Activated B cell treated with CpG ODN at 0.5 μM for 24 hours (primary cell): ENCODE measurements at regions not wholly inside any gene's neighbourhood (a gene's known extent, or its start where the extent isn't known, plus 50 kb on each side); places are given as distances from the start of the nearest gene placed in this dataset.
"Not testable (repeated sequence)": the region's sequence is repeated elsewhere in the genome, so short reads cannot be mapped to it uniquely, and the experiment has no call there.

ENCODE experiments used
- ATAC-seq: fragments of 200-7000 bp; cut with Tn5 transposase; one replicate; pipeline ENCODE4 v1.10.0; 2021; ENCODE audit warnings: low read depth, mild to moderate bottlenecking, moderate library complexity
- CTCF ChIA-PET: fragments of 350-600 bp; sonication (Branson Sonifier 250); formaldehyde crosslinking; loops from one replicate; lab custom pipeline; 2021; ENCODE audit warnings: antibody characterized with exemption; lab: Charles Lee
- POLR2A ChIA-PET: fragments of 350-600 bp; sonication (Branson Sonifier 250); formaldehyde crosslinking; loops from one replicate; lab custom pipeline; 2021; ENCODE audit warnings: antibody characterized with exemption; lab: Charles Lee
- DNase-seq: peaks from one replicate; pipeline ENCODE4 v3.0.0; 2022
- H3K27ac Mint-ChIP-seq: one replicate; pipeline ENCODE4 v1.8.0; 2020; ENCODE audit warnings: mixed read lengths
- H3K27me3 Mint-ChIP-seq: one replicate; pipeline ENCODE4 v1.8.0; 2021; ENCODE audit warnings: mixed read lengths
- H3K36me3 Mint-ChIP-seq: one replicate; pipeline ENCODE4 v1.8.0; 2021; ENCODE audit warnings: low read depth, mixed read lengths
- H3K4me1 Mint-ChIP-seq: one replicate; pipeline ENCODE4 v1.8.0; 2021; ENCODE audit warnings: mixed read lengths
- H3K4me3 Mint-ChIP-seq: one replicate; pipeline ENCODE4 v1.8.0; 2020; ENCODE audit warnings: mild to moderate bottlenecking, mixed read lengths
- H3K9me3 Mint-ChIP-seq: one replicate; pipeline ENCODE4 v1.8.0; 2020; ENCODE audit warnings: mixed read lengths
- intact Hi-C: fragments of 100-400 bp; cut with micrococcal nuclease; formaldehyde crosslinking; loops from one replicate; pipeline ENCODE4 v1.15.1; 2024
- TF ChIP-seq, protein P1 (sequence below): fragments of 200-600 bp; IDR thresholded peaks from one replicate; pipeline ENCODE4 v1.8.0; 2022; ENCODE audit warnings: antibody characterized with exemption, mild to moderate bottlenecking

- intact Hi-C loops = no loop called here
- Mint-ChIP-seq H3K36me3 (no peaks in the 10 kb centered on the region), H3K27me3 (peaks cover 13% of the 10 kb centered on the region), H3K4me1 (no peaks in the 10 kb centered on the region), H3K27ac (no peak overlapping the region), H3K4me3 (no peak overlapping the region), H3K9me3 (peaks cover 4% of the 10 kb centered on the region)
- ATAC-seq = no peak
- no peak for DNase-seq
- ChIA-PET POLR2A (no interaction called here), CTCF (no interaction called here)
- TF ChIP-seq, protein P1, sequence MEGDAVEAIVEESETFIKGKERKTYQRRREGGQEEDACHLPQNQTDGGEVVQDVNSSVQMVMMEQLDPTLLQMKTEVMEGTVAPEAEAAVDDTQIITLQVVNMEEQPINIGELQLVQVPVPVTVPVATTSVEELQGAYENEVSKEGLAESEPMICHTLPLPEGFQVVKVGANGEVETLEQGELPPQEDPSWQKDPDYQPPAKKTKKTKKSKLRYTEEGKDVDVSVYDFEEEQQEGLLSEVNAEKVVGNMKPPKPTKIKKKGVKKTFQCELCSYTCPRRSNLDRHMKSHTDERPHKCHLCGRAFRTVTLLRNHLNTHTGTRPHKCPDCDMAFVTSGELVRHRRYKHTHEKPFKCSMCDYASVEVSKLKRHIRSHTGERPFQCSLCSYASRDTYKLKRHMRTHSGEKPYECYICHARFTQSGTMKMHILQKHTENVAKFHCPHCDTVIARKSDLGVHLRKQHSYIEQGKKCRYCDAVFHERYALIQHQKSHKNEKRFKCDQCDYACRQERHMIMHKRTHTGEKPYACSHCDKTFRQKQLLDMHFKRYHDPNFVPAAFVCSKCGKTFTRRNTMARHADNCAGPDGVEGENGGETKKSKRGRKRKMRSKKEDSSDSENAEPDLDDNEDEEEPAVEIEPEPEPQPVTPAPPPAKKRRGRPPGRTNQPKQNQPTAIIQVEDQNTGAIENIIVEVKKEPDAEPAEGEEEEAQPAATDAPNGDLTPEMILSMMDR = no peak
These were observed 158.3 kb upstream of the CACNA1E start for GRCh38 chr1:181324797-181325616.

DNA sequence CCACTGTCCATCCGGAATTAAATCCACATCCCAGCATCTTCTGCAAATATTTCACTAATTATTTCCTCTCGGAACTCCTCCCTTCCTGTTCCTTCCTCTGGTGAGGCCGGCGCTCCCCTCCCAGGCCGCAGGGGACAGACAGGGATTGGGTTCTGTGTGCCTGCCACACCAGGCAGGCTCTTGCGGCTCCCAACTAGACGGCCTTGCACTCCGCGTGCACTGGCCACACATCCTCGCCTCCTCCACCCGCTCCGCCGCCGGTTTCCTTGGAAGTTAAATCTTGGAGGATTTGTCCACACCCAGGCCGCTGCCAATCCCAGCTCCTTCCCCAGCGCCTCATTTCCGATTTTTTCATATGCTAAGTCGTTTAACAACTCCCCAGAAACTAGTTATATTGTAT is 157.6 kb upstream of the CACNA1E start:
- POLR2A ChIA-PET, CTCF ChIA-PET, H3K4me1 Mint-ChIP-seq, H3K4me3 Mint-ChIP-seq, DNase-seq, ATAC-seq, intact Hi-C loops, H3K27ac Mint-ChIP-seq, H3K36me3 Mint-ChIP-seq, H3K9me3 Mint-ChIP-seq: not testable (repeated sequence)
- peaks cover 10% of the 10 kb centered on the region for H3K27me3 Mint-ChIP-seq

- intact Hi-C loops = no loop called here
- Mint-ChIP-seq H3K27ac (no peak overlapping the region), H3K4me3 (no peak overlapping the region), H3K9me3 (peaks cover 4% of the 10 kb centered on the region), H3K27me3 (peaks cover 7% of the 10 kb centered on the region), H3K36me3 (no peaks in the 10 kb centered on the region), H3K4me1 (no peaks in the 10 kb centered on the region)
- ATAC-seq = no peak
- CTCF ChIA-PET = no interaction called here
- TF ChIP-seq, protein P1 = no peak
- DNase-seq = no peak
- POLR2A ChIA-PET = no interaction called here
These were observed 157.0 kb upstream of the CACNA1E start for GRCh38 chr1:181326348-181326747.

DNA sequence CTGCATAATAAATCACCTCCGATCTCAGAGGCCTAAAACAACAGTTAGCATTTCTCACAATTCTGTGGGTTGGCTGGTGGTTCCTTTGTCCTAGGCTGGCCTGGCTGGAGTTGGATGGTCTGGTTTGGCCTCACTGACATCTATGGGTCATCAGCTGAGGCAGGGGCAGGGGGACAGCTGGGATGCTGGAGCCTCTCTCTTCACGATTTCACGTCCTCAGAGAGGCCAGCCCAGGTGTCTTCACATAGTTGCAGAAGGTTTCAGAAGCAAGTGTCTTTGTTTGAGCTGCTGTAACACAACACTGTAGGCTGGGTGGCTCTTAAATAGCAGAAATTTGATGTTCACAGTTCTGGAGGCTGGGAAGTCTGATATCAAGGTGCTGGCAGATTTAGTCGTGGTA is 155.5 kb upstream of the CACNA1E start:
- CTCF ChIA-PET = no interaction called here

GRCh38 chr1:181334724-181335123 is 148.6 kb upstream of the CACNA1E start:
- peaks cover 7% of the 10 kb centered on the region for H3K9me3 Mint-ChIP-seq
- intact Hi-C loops = no loop called here
- H3K4me1 Mint-ChIP-seq = no peaks in the 10 kb centered on the region
- no peaks in the 10 kb centered on the region for H3K27me3 Mint-ChIP-seq
- ChIA-PET CTCF (no interaction called here), POLR2A (no interaction called here)
- no peak overlapping the region for H3K4me3 Mint-ChIP-seq
- DNase-seq (no peak), ATAC-seq (no peak)
- TF ChIP-seq, protein P1 = no peak
- no peak overlapping the region for H3K27ac Mint-ChIP-seq
- H3K36me3 Mint-ChIP-seq = no peaks in the 10 kb centered on the region

More for the DNA sequence above, 155.5 kb upstream of the CACNA1E start:
- ATAC-seq = no peak
- no peaks in the 10 kb centered on the region for H3K4me1 Mint-ChIP-seq
- intact Hi-C loops = no loop called here
- H3K27ac Mint-ChIP-seq = no peak overlapping the region
- peaks cover 5% of the 10 kb centered on the region for H3K27me3 Mint-ChIP-seq
- no peak for DNase-seq
- H3K36me3 Mint-ChIP-seq = no peaks in the 10 kb centered on the region
- TF ChIP-seq, protein P1 = no peak
- POLR2A ChIA-PET = no interaction called here
- H3K9me3 Mint-ChIP-seq = peaks cover 4% of the 10 kb centered on the region
- no peak overlapping the region for H3K4me3 Mint-ChIP-seq
